HFFc6 (cell line): ENCODE measurements at regions not wholly inside any gene's neighbourhood (a gene's known extent, or its start where the extent isn't known, plus 50 kb on each side); places are given as distances from the start of the nearest gene placed in this dataset.

Experiments used
- DNase-seq: peaks from one replicate; pipeline ENCODE4 v3.0.0-alpha.2; 2018
- H3K27ac Mint-ChIP-seq: 2 replicates; pipeline ENCODE4 v1.8.0; 2020; ENCODE audit warnings: mild to moderate bottlenecking, mixed read lengths
- H3K27me3 Mint-ChIP-seq: 2 replicates; pipeline ENCODE4 v1.8.0; 2021; ENCODE audit warnings: mild to moderate bottlenecking, moderate library complexity, mixed read lengths; ENCODE audit not compliant: insufficient read depth
- H3K36me3 Mint-ChIP-seq: 2 replicates; pipeline ENCODE4 v1.8.0; 2021; ENCODE audit warnings: low read depth, mixed read lengths
- H3K4me1 Mint-ChIP-seq: 2 replicates; pipeline ENCODE4 v1.8.0; 2020; ENCODE audit warnings: low read depth, mixed read lengths
- H3K4me3 Mint-ChIP-seq: 2 replicates; pipeline ENCODE4 v1.8.0; 2020; ENCODE audit warnings: mild to moderate bottlenecking, moderate library complexity, mixed read lengths
- H3K9me3 Mint-ChIP-seq: 2 replicates; pipeline ENCODE4 v1.8.0; 2020; ENCODE audit warnings: mild to moderate bottlenecking, mixed read lengths
- TF ChIP-seq, protein P1 (sequence below): fragments of 200-600 bp; sonication (generic); IDR thresholded peaks from 2 replicates; pipeline ENCODE4 v1.5.0; 2021; ENCODE audit warnings: antibody characterized with exemption, mild to moderate bottlenecking

DNA sequence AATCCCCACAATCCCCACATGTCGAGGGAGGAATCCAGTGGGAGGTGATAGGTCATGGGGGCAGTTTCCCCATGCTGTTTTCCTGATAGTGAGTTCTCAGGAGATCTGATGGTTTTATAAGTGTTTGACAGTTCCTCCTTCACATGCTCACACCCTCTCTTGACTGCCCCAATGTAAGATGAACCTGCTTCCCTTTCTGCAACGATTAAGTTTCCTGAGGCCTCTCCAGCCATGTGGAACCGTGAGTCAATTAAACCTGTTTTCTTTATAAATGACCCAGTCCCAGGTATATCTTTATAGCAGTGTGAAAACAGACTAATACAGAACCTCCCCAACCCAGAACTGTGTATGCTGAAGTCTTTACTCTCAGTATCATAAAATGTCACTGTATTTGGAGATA is 289.5 kb upstream of the MMADHC start:
- Mint-ChIP-seq H3K4me1 (peaks cover 6% of the 10 kb centered on the region; the same call in 1 of the 2 replicates), H3K9me3 (no peaks in the 10 kb centered on the region), H3K27ac (no peak overlapping the region), H3K36me3 (no peaks in the 10 kb centered on the region), H3K27me3 (peaks cover 2% of the 10 kb centered on the region; the same call in 1 of the 2 replicates), H3K4me3 (no peak overlapping the region)
- TF ChIP-seq, protein P1, sequence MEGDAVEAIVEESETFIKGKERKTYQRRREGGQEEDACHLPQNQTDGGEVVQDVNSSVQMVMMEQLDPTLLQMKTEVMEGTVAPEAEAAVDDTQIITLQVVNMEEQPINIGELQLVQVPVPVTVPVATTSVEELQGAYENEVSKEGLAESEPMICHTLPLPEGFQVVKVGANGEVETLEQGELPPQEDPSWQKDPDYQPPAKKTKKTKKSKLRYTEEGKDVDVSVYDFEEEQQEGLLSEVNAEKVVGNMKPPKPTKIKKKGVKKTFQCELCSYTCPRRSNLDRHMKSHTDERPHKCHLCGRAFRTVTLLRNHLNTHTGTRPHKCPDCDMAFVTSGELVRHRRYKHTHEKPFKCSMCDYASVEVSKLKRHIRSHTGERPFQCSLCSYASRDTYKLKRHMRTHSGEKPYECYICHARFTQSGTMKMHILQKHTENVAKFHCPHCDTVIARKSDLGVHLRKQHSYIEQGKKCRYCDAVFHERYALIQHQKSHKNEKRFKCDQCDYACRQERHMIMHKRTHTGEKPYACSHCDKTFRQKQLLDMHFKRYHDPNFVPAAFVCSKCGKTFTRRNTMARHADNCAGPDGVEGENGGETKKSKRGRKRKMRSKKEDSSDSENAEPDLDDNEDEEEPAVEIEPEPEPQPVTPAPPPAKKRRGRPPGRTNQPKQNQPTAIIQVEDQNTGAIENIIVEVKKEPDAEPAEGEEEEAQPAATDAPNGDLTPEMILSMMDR = no peak
- DNase-seq = no peak

DNA sequence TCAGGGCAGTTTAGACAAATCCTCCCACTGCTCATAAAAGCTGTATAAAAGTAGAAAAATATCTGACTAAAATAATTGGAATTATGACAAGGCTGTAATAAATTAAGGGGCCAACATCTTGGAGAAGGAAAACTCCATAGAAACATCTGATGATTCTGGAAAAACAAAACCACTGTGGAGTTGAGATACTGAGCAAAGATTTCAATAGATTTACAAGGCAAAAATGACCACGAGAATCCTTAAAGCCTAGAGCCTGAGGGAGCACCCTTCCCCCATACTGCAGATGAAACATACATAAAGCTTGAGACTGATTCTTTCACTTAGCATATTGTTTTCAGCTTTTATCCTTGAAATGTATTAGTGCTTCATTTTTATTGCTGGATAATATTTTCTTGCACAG is 286.4 kb upstream of the MMADHC start:
- DNase-seq = no peak
- Mint-ChIP-seq H3K9me3 (no peaks in the 10 kb centered on the region), H3K4me1 (peaks cover 6% of the 10 kb centered on the region; the same call in 1 of the 2 replicates), H3K36me3 (no peaks in the 10 kb centered on the region), H3K4me3 (no peak overlapping the region), H3K27me3 (peaks cover 2% of the 10 kb centered on the region; the same call in 1 of the 2 replicates), H3K27ac (no peak overlapping the region)
- TF ChIP-seq, protein P1 = no peak

DNA sequence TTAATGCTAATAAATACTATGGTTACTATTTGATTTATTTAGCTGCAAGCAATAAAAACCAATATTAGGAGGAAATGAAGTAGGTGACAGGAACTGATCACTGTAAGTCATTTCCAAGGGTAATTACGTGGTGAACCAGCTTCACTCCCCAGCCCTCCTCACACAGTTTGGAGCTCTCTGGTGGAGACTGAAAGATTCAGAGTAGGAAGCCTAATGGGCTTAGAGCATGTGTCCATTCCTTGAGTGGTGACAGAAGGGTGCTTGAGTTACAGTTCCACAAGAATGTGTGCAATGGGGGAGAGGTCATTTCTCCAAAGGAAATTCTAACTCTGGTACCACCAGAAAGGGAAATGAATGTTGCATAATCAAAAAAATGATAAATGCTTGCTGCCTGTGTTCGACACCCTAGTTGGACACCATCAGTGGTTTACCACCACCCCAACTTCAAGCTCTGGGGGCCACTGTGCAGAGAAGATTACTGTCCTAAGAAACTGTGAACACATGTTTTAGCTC is 285.1 kb upstream of the MMADHC start:
- peaks cover 2% of the 10 kb centered on the region; the same call in 1 of the 2 replicates for H3K27me3 Mint-ChIP-seq
- 0 out of 2 replicates have a peak, but pooled peaks cover 5% of the 10 kb centered on the region for H3K36me3 Mint-ChIP-seq
- no peak overlapping the region for H3K4me3 Mint-ChIP-seq
- no peak for DNase-seq
- H3K9me3 Mint-ChIP-seq = peaks cover 5% of the 10 kb centered on the region; the same call in 1 of the 2 replicates
- H3K27ac Mint-ChIP-seq = no peak overlapping the region
- peaks cover under 1% of the 10 kb centered on the region; the same call in 1 of the 2 replicates for H3K4me1 Mint-ChIP-seq
- TF ChIP-seq, protein P1 = no peak

DNA sequence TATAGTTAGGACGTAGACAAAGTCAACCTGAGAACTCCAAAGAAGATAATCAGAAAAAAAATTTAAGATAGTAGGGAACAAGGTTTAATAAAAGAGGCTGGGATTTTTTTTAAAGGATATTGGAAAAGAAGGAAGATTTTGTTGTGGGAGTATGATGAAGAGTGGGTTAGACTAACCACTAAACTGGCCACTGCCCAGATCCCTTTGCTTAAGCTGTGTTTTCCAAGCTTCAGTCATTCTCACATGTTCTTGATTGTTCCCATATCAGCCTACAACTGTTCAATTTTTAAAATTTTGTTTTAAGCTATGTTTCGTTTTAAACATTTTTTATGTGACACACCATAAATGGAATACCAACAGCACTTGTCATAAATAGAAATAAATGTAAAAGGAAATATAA is 284.5 kb upstream of the MMADHC start:
- no peak for DNase-seq
- TF ChIP-seq, protein P1 = no peak
- H3K27me3 Mint-ChIP-seq = peaks cover 2% of the 10 kb centered on the region; the same call in 1 of the 2 replicates
- peaks cover 5% of the 10 kb centered on the region; the same call in 1 of the 2 replicates for H3K9me3 Mint-ChIP-seq
- no peaks in the 10 kb centered on the region for H3K4me1 Mint-ChIP-seq
- no peak overlapping the region for H3K27ac Mint-ChIP-seq
- H3K36me3 Mint-ChIP-seq = 0 out of 2 replicates have a peak, but pooled peaks cover 5% of the 10 kb centered on the region
- H3K4me3 Mint-ChIP-seq = no peak overlapping the region

DNA sequence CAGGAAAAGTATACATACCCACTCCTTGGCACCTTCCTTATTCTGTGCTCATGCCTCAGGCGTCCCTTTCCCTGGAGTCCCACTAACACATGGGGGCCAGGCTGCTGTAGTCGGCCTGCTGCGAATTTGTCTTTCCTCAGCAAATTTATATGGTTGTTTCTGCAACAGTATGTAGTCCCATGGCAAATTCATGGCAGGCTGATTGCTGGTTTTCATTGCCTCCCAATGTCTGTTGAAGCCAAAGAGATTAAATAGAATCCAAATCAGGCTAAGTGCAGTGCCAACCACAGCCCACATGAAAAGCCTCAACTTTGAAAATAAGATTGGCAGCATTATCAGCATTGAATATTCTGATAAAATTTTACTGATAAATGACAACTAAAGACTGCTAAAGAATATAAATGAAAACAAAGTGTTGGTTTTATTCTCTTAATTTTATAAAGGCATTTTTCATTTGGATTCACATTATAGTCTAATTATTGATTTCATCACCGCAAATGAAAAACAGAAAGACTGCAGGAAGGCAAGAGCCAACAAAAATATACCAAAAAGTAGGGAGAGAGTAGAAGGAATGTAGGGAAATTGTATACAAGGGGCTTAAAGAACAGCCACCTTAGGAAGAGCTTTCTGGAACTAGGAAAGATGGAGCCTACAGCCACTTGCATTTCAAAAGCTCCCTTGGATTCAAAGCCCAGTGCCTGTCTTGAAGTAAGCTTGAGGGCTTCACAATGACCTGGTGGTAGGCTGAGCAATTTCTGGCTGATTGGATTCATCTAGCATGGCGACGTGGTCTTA is 283.7 kb upstream of the MMADHC start:
- Mint-ChIP-seq H3K4me3 (no peak overlapping the region), H3K27ac (no peak overlapping the region), H3K9me3 (peaks cover 5% of the 10 kb centered on the region; the same call in 1 of the 2 replicates), H3K27me3 (peaks cover 2% of the 10 kb centered on the region; the same call in 1 of the 2 replicates), H3K36me3 (0 out of 2 replicates have a peak, but pooled peaks cover 5% of the 10 kb centered on the region), H3K4me1 (no peaks in the 10 kb centered on the region)
- TF ChIP-seq, protein P1 = no peak
- no peak for DNase-seq
